HCT116 (cell line): ENCODE measurements at regions not wholly inside any gene's neighbourhood (a gene's known extent, or its start where the extent isn't known, plus 50 kb on each side); places are given as distances from the start of the nearest gene placed in this dataset.

Experiments used
- ATAC-seq: fragments of 200-7000 bp; cut with Tn5 transposase; 2 replicates; pipeline ENCODE4 v1.9.1; 2020; ENCODE audit warnings: mild to moderate bottlenecking, moderate library complexity
- BruUV-seq: library from RNA; stranded (reverse); fragments of 400-500 nt; replicated peaks from 2 replicates; lab custom pipeline; 2021; lab: Mats Ljungman, UMichigan
- CTCF ChIA-PET: fragments of 300-600 bp; sonication (Branson Sonifier 250); formaldehyde crosslinking; loops from one replicate; lab custom pipeline; 2021; ENCODE audit warnings: antibody characterized with exemption; lab: Charles Lee
- POLR2A ChIA-PET: fragments of 300-600, 350-600 bp; sonication (Branson Sonifier 250); formaldehyde crosslinking; loops from one replicate; lab custom pipeline; 2021; ENCODE audit warnings: antibody characterized with exemption; lab: Charles Lee
- RAD21 ChIA-PET, 2 experiments: fragments of 300-600 bp; sonication (Branson Sonifier 250); formaldehyde crosslinking; loops; one replicate each; lab custom pipeline; 2023; ENCODE audit warnings: low total read pairs in 2 of 2; ENCODE audit not compliant: uncharacterized antibody in 2 of 2, unreplicated experiment in 2 of 2, low non-redundant PET in 1 of 2; lab: Charles Lee
- DNase-seq: peaks from one replicate; pipeline ENCODE4 v3.0.0-alpha.2; 2010; ENCODE audit warnings: low read depth, low spot score
- H2AFZ ChIP-seq: fragments of 200-600 bp; shearing (Covaris generic), sonication (generic); 2 replicates; pipeline ENCODE4 v1.6.1; 2017; ENCODE audit warnings: low read depth, mixed run types, mixed read lengths, antibody characterized with exemption, low read length; ENCODE audit not compliant: poor library complexity, severe bottlenecking
- H3K27ac ChIP-seq: 2 replicates; pipeline ENCODE4 v1.5.1; 2012; ENCODE audit warnings: low read depth, low read length
- H3K27me3 ChIP-seq: fragments of 200-600 bp; sonication (generic); 2 replicates; pipeline ENCODE4 v1.6.1; 2016; ENCODE audit warnings: mixed run types, low read length, mixed read lengths; ENCODE audit not compliant: insufficient read depth
- H3K36me3 ChIP-seq, 2 experiments: fragments of 200-500 bp in 1 of 2; fragments of 200-600 bp in 1 of 2; sonication (Bioruptor generic) in 1 of 2; sonication (generic) in 1 of 2; 2 replicates each; pipeline versions ENCODE4 v1.5.1 to v1.6.1; 2014 to 2016; ENCODE audit warnings: low read length in 2 of 2, inconsistent platforms in 1 of 2, mixed read lengths in 1 of 2, mixed run types in 1 of 2; ENCODE audit not compliant: insufficient read depth in 2 of 2, control insufficient read depth in 1 of 2
- H3K4me1 ChIP-seq, 2 experiments: fragments of 200-600 bp in 1 of 2; sonication (generic) in 1 of 2; 2 replicates each; pipeline versions ENCODE4 v1.5.1 to v1.6.1; 2012 to 2017; ENCODE audit warnings: low read length in 2 of 2, inconsistent platforms in 1 of 2, mild to moderate bottlenecking in 1 of 2, mixed read lengths in 1 of 2, mixed run types in 1 of 2, moderate library complexity in 1 of 2; ENCODE audit not compliant: insufficient read depth in 2 of 2, control insufficient read depth in 1 of 2
- H3K4me2 ChIP-seq: fragments of 200-600 bp; sonication (generic); 2 replicates; pipeline ENCODE4 v1.6.1; 2017; ENCODE audit warnings: mixed run types, low read length, mixed read lengths
- H3K4me3 ChIP-seq, 2 experiments: fragments of 200-600 bp in 1 of 2; sonication (generic) in 1 of 2; replicated peaks in 1 of 2; 2 replicates each; pipeline ENCODE4 v1.5.1; 2011 to 2016; ENCODE audit warnings: low read length in 2 of 2, control low read depth in 1 of 2, low read depth in 1 of 2, mild to moderate bottlenecking in 1 of 2, mixed read lengths in 1 of 2, mixed run types in 1 of 2
- H3K79me2 ChIP-seq: fragments of 200-600 bp; sonication (generic); 2 replicates; pipeline ENCODE4 v1.6.1; 2017; ENCODE audit warnings: mild to moderate bottlenecking, mixed run types, low read length, moderate library complexity, mixed read lengths; ENCODE audit not compliant: insufficient read depth
- H3K9ac ChIP-seq: fragments of 200-600 bp; sonication (generic); 2 replicates; pipeline ENCODE4 v1.6.1; 2016; ENCODE audit warnings: low read length, mixed read lengths
- H3K9me2 ChIP-seq: fragments of 200-600 bp; sonication (generic), shearing (Covaris generic); 2 replicates; pipeline ENCODE4 v1.6.1; 2017; ENCODE audit warnings: mixed run types, mild to moderate bottlenecking, moderate library complexity; ENCODE audit not compliant: insufficient read depth
- H3K9me3 ChIP-seq, 2 experiments: fragments of 200-500 bp in 1 of 2; fragments of 200-600 bp in 1 of 2; sonication (Bioruptor generic) in 1 of 2; sonication (generic) in 1 of 2; 2 replicates each; pipeline ENCODE4 v1.6.1; 2014 to 2017; ENCODE audit warnings: low read length in 2 of 2, mixed read lengths in 2 of 2, inconsistent platforms in 1 of 2, low read depth in 1 of 2, mild to moderate bottlenecking in 1 of 2, mixed run types in 1 of 2, moderate library complexity in 1 of 2; ENCODE audit not compliant: control insufficient read depth in 1 of 2, insufficient read depth in 1 of 2
- H4K20me1 ChIP-seq: fragments of 200-600 bp; sonication (generic), shearing (Covaris generic); 2 replicates; pipeline ENCODE4 v1.6.1; 2017; ENCODE audit warnings: mixed run types, mild to moderate bottlenecking, moderate library complexity; ENCODE audit not compliant: insufficient read depth
- CEBPB ChIP-seq: IDR thresholded peaks from 2 replicates; pipeline ENCODE4 v1.6.1; 2012; ENCODE audit warnings: low read depth
- CTCF ChIP-seq, 3 experiments: fragments of 200-600 bp in 1 of 3; sonication (generic) in 1 of 3; IDR thresholded peaks in 2 of 3; conservative IDR thresholded peaks in 1 of 3; 2 replicates each; pipeline ENCODE4 v1.5.1; 2012 to 2017; ENCODE audit warnings: low read depth in 2 of 3, low read length in 2 of 3, antibody characterized with exemption in 1 of 3, borderline replicate concordance in 1 of 3, control low read depth in 1 of 3, mild to moderate bottlenecking in 1 of 3, mixed read lengths in 1 of 3, mixed run types in 1 of 3, moderate library complexity in 1 of 3; ENCODE audit not compliant: insufficient read depth in 1 of 3
- EGR1 ChIP-seq: IDR thresholded peaks from 2 replicates; pipeline ENCODE4 v1.6.1; 2012; ENCODE audit warnings: low read depth
- ELF1 ChIP-seq: IDR thresholded peaks from 2 replicates; pipeline ENCODE4 v1.6.1; 2012; ENCODE audit warnings: low read depth, borderline replicate concordance
- EZH2phosphoT487 ChIP-seq: fragments of 200-600 bp; IDR thresholded peaks from 2 replicates; pipeline ENCODE4 v1.6.1; 2018; ENCODE audit warnings: antibody characterized with exemption, borderline replicate concordance
- JUND ChIP-seq: IDR thresholded peaks from 2 replicates; pipeline ENCODE4 v1.6.1; 2012
- MAX ChIP-seq: IDR thresholded peaks from 2 replicates; pipeline ENCODE4 v1.6.1; 2012
- SIN3A ChIP-seq: IDR thresholded peaks from 2 replicates; pipeline ENCODE4 v1.6.1; 2012; ENCODE audit warnings: low read depth
- SP1 ChIP-seq: IDR thresholded peaks from 2 replicates; pipeline ENCODE4 v1.6.1; 2012; ENCODE audit warnings: low read depth
- TCF7L2 ChIP-seq: IDR thresholded peaks from 2 replicates; pipeline ENCODE4 v1.7.0; 2011; ENCODE audit warnings: borderline replicate concordance, inconsistent platforms; ENCODE audit not compliant: insufficient read depth, insufficient read length; ENCODE audit errors: extremely low read depth
- YY1 ChIP-seq: IDR thresholded peaks from 2 replicates; pipeline ENCODE4 v1.6.1; 2011; ENCODE audit warnings: low read length, low read depth, moderate library complexity, mild to moderate bottlenecking; ENCODE audit not compliant: insufficient replicate concordance; ENCODE audit errors: extremely low read depth
- ZFX ChIP-seq: fragments of 450-650 bp; IDR thresholded peaks from 2 replicates; pipeline ENCODE4 v1.6.1; 2017
- intact Hi-C: fragments of 100-400 bp; cut with micrococcal nuclease; formaldehyde crosslinking; loops from 2 replicates; pipeline ENCODE4 v1.10.0; 2022
- TF ChIP-seq, protein P1 (sequence below): IDR thresholded peaks from 2 replicates; pipeline ENCODE4 v1.6.1; 2011; ENCODE audit warnings: mild to moderate bottlenecking, low read length, moderate library complexity; ENCODE audit not compliant: insufficient replicate concordance; ENCODE audit errors: extremely low read depth

GRCh38 chr6:6788394-6789032 is 200.0 kb downstream of the LY86 start (continued):
- peak; percentile 32 to 82 (median 81); a peak in 5 of 6 replicates for TF ChIP-seq CTCF (IDR thresholded peaks at IDR 0.05 in 2 of 3, conservative IDR thresholded peaks at IDR 0.05 in 1 of 3; ENCODE audit: borderline replicate concordance in 1 of 3, insufficient read depth in 1 of 3, low read depth in 2 of 3, low read length in 2 of 3)

DNA sequence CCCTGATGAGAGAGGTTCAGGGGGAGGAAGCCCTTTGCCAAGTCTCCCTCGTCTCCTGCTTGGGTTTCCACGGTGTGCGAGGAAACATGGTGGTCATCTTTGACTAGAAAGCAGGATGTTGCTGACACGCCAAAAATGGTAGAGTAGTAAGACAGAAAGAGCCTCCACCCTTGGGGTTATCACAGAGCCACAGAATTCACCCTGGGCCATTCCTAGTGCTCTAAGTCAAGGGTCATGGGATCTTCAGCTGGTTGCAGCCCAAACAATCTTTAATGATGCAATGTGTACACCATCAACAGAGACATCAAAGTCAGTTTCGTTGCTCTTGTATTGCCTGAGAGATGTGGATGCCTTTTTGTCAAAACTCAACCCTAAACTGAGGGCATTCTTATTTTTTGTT is 201.9 kb downstream of the LY86 start:
- ATAC-seq: no peak
- no peak overlapping the region for H3K27ac ChIP-seq

More for the DNA sequence above, 201.9 kb downstream of the LY86 start:
- Histone ChIP-seq H3K36me3 (no peaks in the 10 kb centered on the region), H3K9me3 (no peaks in the 10 kb centered on the region), H3K4me2 (no peak overlapping the region; the same call in 1 of the 2 replicates), H4K20me1 (no peaks in the 10 kb centered on the region), H2AFZ (no peak overlapping the region), H3K9ac (no peak overlapping the region), H3K4me1 (peaks cover 9 to 70% of the 10 kb centered on the region in 2 experiments; a peak in 3 of 4 replicates), H3K9me2 (no peaks in the 10 kb centered on the region), H3K4me3 (no peak overlapping the region), H3K27me3 (no peaks in the 10 kb centered on the region), H3K79me2 (no peaks in the 10 kb centered on the region)
- intact Hi-C loops: no loop called here
- TSS peak; percentile 46 for BruUV-seq
- ChIA-PET CTCF (no interaction called here), POLR2A (interaction anchor here (0.9 to 1.4 kb wide), 4 partner anchors 10 to 268 kb away, joined by 3 to 5 read pairs (median 4); no protein-coding TSS in a partner anchor), RAD21 (interaction anchor here in 1 of 2 experiments (0.7 kb wide), 1 partner anchor 35 kb away, joined by 3 read pairs; no protein-coding TSS in a partner anchor)
- DNase-seq: no peak
- TF ChIP-seq ELF1 (no peak), EGR1 (no peak), TCF7L2 (no peak), JUND (no peak), EZH2phosphoT487 (no peak), CEBPB (no peak), SIN3A (no peak), YY1 (no peak), ZFX (no peak), SP1 (no peak), MAX (no peak)
- TF ChIP-seq, protein P1, sequence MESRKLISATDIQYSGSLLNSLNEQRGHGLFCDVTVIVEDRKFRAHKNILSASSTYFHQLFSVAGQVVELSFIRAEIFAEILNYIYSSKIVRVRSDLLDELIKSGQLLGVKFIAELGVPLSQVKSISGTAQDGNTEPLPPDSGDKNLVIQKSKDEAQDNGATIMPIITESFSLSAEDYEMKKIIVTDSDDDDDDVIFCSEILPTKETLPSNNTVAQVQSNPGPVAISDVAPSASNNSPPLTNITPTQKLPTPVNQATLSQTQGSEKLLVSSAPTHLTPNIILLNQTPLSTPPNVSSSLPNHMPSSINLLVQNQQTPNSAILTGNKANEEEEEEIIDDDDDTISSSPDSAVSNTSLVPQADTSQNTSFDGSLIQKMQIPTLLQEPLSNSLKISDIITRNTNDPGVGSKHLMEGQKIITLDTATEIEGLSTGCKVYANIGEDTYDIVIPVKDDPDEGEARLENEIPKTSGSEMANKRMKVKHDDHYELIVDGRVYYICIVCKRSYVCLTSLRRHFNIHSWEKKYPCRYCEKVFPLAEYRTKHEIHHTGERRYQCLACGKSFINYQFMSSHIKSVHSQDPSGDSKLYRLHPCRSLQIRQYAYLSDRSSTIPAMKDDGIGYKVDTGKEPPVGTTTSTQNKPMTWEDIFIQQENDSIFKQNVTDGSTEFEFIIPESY: no peak
